H1 (cell line): ENCODE measurements at regions not wholly inside any gene's neighbourhood (a gene's known extent, or its start where the extent isn't known, plus 50 kb on each side); places are given as distances from the start of the nearest gene placed in this dataset.

Source experiments
- CTCF ChIA-PET: fragments of 300-600 bp; sonication (Branson Sonifier 250); formaldehyde crosslinking; loops from one replicate; lab custom pipeline; 2021; ENCODE audit not compliant: partially characterized antibody; lab: Charles Lee
- POLR2A ChIA-PET: fragments of 300-600 bp; sonication (Branson Sonifier 250); formaldehyde crosslinking; loops from one replicate; lab custom pipeline; 2021; ENCODE audit warnings: inconsistent platforms; ENCODE audit not compliant: partially characterized antibody; lab: Charles Lee
- DNase-seq, 2 experiments: peaks; one replicate each; pipeline versions ENCODE4 v3.0.0 to v3.0.0-alpha.2; 2010 to 2022; ENCODE audit warnings: low spot score in 2 of 2, low read depth in 1 of 2, mixed read lengths in 1 of 2
- FAIRE-seq: peaks from 2 replicates; lab custom pipeline; 2011; peaks lifted over from hg19 to GRCh38; lab: Jason Lieb, UNC
- H2AFZ ChIP-seq: 2 replicates; pipeline ENCODE4 v1.8.1; 2012; ENCODE audit warnings: low read length, inconsistent platforms
- H2AK5ac ChIP-seq: 2 replicates; pipeline ENCODE4 v1.6.1; 2013; ENCODE audit warnings: low read depth, low read length
- H2BK120ac ChIP-seq: replicated peaks from 2 replicates; pipeline ENCODE3; 2013; ENCODE audit warnings: low read depth, low read length, inconsistent platforms
- H2BK12ac ChIP-seq: 2 replicates; pipeline ENCODE4 v1.6.1; 2013; ENCODE audit warnings: low read depth, low read length
- H2BK15ac ChIP-seq: 2 replicates; pipeline ENCODE4 v1.6.1; 2013; ENCODE audit warnings: low read length
- H2BK20ac ChIP-seq: 2 replicates; pipeline ENCODE4 v1.6.1; 2013; ENCODE audit warnings: low read length
- H2BK5ac ChIP-seq: 2 replicates; pipeline ENCODE4 v1.6.1; 2013; ENCODE audit warnings: low read depth, low read length
- H3K14ac ChIP-seq: 2 replicates; pipeline ENCODE4 v1.6.1; 2013; ENCODE audit warnings: inconsistent platforms; ENCODE audit not compliant: insufficient read length
- H3K18ac ChIP-seq: 2 replicates; pipeline ENCODE4 v1.6.1; 2013; ENCODE audit warnings: low read length; ENCODE audit errors: extremely low read depth
- H3K23ac ChIP-seq: 2 replicates; pipeline ENCODE4 v1.6.1; 2013; ENCODE audit warnings: inconsistent platforms; ENCODE audit not compliant: insufficient read length
- H3K23me2 ChIP-seq: 2 replicates; pipeline ENCODE4 v1.6.1; 2013; ENCODE audit warnings: low read depth, low read length
- H3K27ac ChIP-seq: 2 replicates; pipeline ENCODE4 v1.6.1; 2011; ENCODE audit warnings: low read depth, low read length, inconsistent platforms
- H3K27me3 ChIP-seq, 4 experiments: replicated peaks in 1 of 4; 1 replicate in 1 of 4; 2 replicates in 3 of 4; pipeline versions ENCODE4 v1.6.1 to v1.8.1; 2011 to 2013; ENCODE audit warnings: low read length in 3 of 4, mild to moderate bottlenecking in 3 of 4, inconsistent platforms in 2 of 4, mixed read lengths in 2 of 4, moderate library complexity in 1 of 4; ENCODE audit not compliant: control insufficient read depth in 3 of 4, insufficient read depth in 3 of 4; ENCODE audit errors: extremely low read depth in 1 of 4
- H3K36me3 ChIP-seq, 4 experiments: 2 replicates each; pipeline versions ENCODE4 v1.6.1 to v1.8.1; 2011 to 2013; ENCODE audit warnings: mild to moderate bottlenecking in 4 of 4, low read length in 3 of 4, moderate library complexity in 2 of 4, control low read depth in 1 of 4, inconsistent platforms in 1 of 4; ENCODE audit not compliant: insufficient read depth in 4 of 4, control insufficient read depth in 2 of 4
- H3K4ac ChIP-seq: replicated peaks from 2 replicates; pipeline ENCODE3; 2013; ENCODE audit warnings: low read length, low read depth, mixed read lengths, inconsistent platforms; ENCODE audit not compliant: insufficient read length
- H3K4me1 ChIP-seq, 4 experiments: replicated peaks in 1 of 4; 1 replicate in 1 of 4; 2 replicates in 3 of 4; pipeline versions ENCODE4 v1.6.1 to v1.8.1; 2011 to 2013; ENCODE audit warnings: low read length in 3 of 4, inconsistent platforms in 2 of 4, mixed read lengths in 1 of 4; ENCODE audit not compliant: insufficient read depth in 4 of 4, control insufficient read depth in 3 of 4
- H3K4me2 ChIP-seq, 2 experiments: 2 replicates each; pipeline versions ENCODE4 v1.6.1 to v1.8.1; 2011 to 2013; ENCODE audit warnings: low read depth in 2 of 2, low read length in 2 of 2, control low read depth in 1 of 2, inconsistent platforms in 1 of 2, mild to moderate bottlenecking in 1 of 2; ENCODE audit not compliant: insufficient read depth in 1 of 2
- H3K4me3 ChIP-seq, 4 experiments: fragments of 200-600, 300-600 bp in 1 of 4; sonication (generic), shearing (Covaris generic), sonication (Bioruptor Twin) in 1 of 4; 2 replicates each; pipeline versions ENCODE4 v1.5.1 to v1.8.1; 2011 to 2016; ENCODE audit warnings: low read length in 4 of 4, low read depth in 3 of 4, control low read depth in 2 of 4, inconsistent platforms in 2 of 4, mild to moderate bottlenecking in 2 of 4, mixed read lengths in 1 of 4, moderate library complexity in 1 of 4; ENCODE audit not compliant: insufficient read depth in 2 of 4; ENCODE audit errors: extremely low read depth in 1 of 4
- H3K56ac ChIP-seq: replicated peaks from 2 replicates; pipeline ENCODE3; 2013; ENCODE audit warnings: low read depth, mild to moderate bottlenecking, mixed read lengths, low read length, inconsistent platforms; ENCODE audit not compliant: insufficient read length
- H3K79me1 ChIP-seq: 2 replicates; pipeline ENCODE4 v1.6.1; 2013; ENCODE audit warnings: low read depth, low read length, control low read depth
- H3K79me2 ChIP-seq, 2 experiments: 2 replicates each; pipeline versions ENCODE4 v1.6.1 to v1.8.1; 2012 to 2013; ENCODE audit warnings: low read length in 2 of 2, mild to moderate bottlenecking in 2 of 2, inconsistent platforms in 1 of 2; ENCODE audit not compliant: insufficient read depth in 2 of 2, control insufficient read depth in 1 of 2
- H3K9ac ChIP-seq, 4 experiments: replicated peaks in 1 of 4; 1 replicate in 1 of 4; 2 replicates in 3 of 4; pipeline versions ENCODE4 v1.6.1 to v1.8.1; 2011 to 2013; ENCODE audit warnings: low read depth in 3 of 4, low read length in 3 of 4, control low read depth in 2 of 4, mild to moderate bottlenecking in 2 of 4, moderate library complexity in 2 of 4, inconsistent platforms in 1 of 4; ENCODE audit errors: extremely low read depth in 1 of 4
- H3K9me3 ChIP-seq, 2 experiments: 2 replicates each; pipeline versions ENCODE4 v1.6.1 to v1.8.1; 2012 to 2013; ENCODE audit warnings: mild to moderate bottlenecking in 2 of 2, moderate library complexity in 2 of 2, control low read depth in 1 of 2, inconsistent platforms in 1 of 2, low read depth in 1 of 2, low read length in 1 of 2, mixed read lengths in 1 of 2; ENCODE audit not compliant: insufficient read depth in 2 of 2
- H4K20me1 ChIP-seq, 2 experiments: replicated peaks in 1 of 2; 2 replicates each; pipeline versions ENCODE3 to v1.8.1; 2011 to 2013; ENCODE audit warnings: inconsistent platforms in 2 of 2, low read length in 2 of 2, mild to moderate bottlenecking in 1 of 2; ENCODE audit not compliant: insufficient read depth in 2 of 2, control insufficient read depth in 1 of 2
- H4K5ac ChIP-seq: 2 replicates; pipeline ENCODE4 v1.6.1; 2013; ENCODE audit warnings: low read length, low read depth, mixed read lengths, inconsistent platforms; ENCODE audit not compliant: insufficient read length
- H4K8ac ChIP-seq: 2 replicates; pipeline ENCODE4 v1.8.0; 2013; ENCODE audit warnings: mild to moderate bottlenecking, moderate library complexity, low read length, inconsistent platforms; ENCODE audit not compliant: insufficient read depth; ENCODE audit errors: extremely low read depth
- H4K91ac ChIP-seq: replicated peaks from 2 replicates; pipeline ENCODE3; 2013; ENCODE audit warnings: low read length, mixed read lengths, inconsistent platforms; ENCODE audit not compliant: insufficient read length
- ASH2L ChIP-seq: fragments of 200-600, 300-600 bp; sonication (generic); IDR thresholded peaks from one replicate; pipeline ENCODE4 v1.7.1; 2017; ENCODE audit warnings: low read length
- ATF2 ChIP-seq: IDR thresholded peaks from 2 replicates; pipeline ENCODE4 v1.6.1; 2012; ENCODE audit warnings: low read length, inconsistent platforms
- BRCA1 ChIP-seq: IDR thresholded peaks from 2 replicates; pipeline ENCODE4 v1.6.1; 2012; ENCODE audit warnings: low read depth, low read length, improper control_type of control experiment
- E2F6 ChIP-seq: IDR thresholded peaks from 2 replicates; pipeline ENCODE4 v1.6.1; 2012; ENCODE audit warnings: inconsistent platforms
- EP300 ChIP-seq, 2 experiments: IDR thresholded peaks; 1 replicate in 1 of 2; 2 replicates in 1 of 2; pipeline ENCODE4 v1.6.1; 2011 to 2012; ENCODE audit warnings: low read depth in 2 of 2, low read length in 2 of 2, mild to moderate bottlenecking in 2 of 2, borderline replicate concordance in 1 of 2, inconsistent platforms in 1 of 2, moderate library complexity in 1 of 2
- FOSL1 ChIP-seq: IDR thresholded peaks from 2 replicates; pipeline ENCODE4 v1.6.1; 2011; ENCODE audit warnings: mild to moderate bottlenecking, low read depth, low read length, moderate library complexity; ENCODE audit not compliant: insufficient read depth
- JUN ChIP-seq: IDR thresholded peaks from 2 replicates; pipeline ENCODE4 v1.6.1; 2011; ENCODE audit warnings: low read depth, mild to moderate bottlenecking, improper control_type of control experiment, low read length
- RFX5 ChIP-seq: IDR thresholded peaks from 2 replicates; pipeline ENCODE4 v1.6.1; 2011; ENCODE audit warnings: low read depth, low read length, improper control_type of control experiment, borderline replicate concordance
- RNF2 ChIP-seq: fragments of 200-900, 300-1000 bp; sonication (generic); IDR thresholded peaks from 2 replicates; pipeline ENCODE4 v1.7.1; 2016; ENCODE audit warnings: borderline replicate concordance, low read depth, mild to moderate bottlenecking, antibody characterized with exemption, low read length; ENCODE audit not compliant: poor library complexity, severe bottlenecking; ENCODE audit errors: missing control alignments
- SIN3A ChIP-seq, 2 experiments: IDR thresholded peaks in 1 of 2; conservative IDR thresholded peaks in 1 of 2; 2 replicates each; pipeline ENCODE4 v1.6.1; 2011 to 2012; ENCODE audit warnings: low read length in 2 of 2, improper control_type of control experiment in 1 of 2, low read depth in 1 of 2, mild to moderate bottlenecking in 1 of 2
- SIRT6 ChIP-seq: IDR thresholded peaks from one replicate; pipeline ENCODE4 v1.7.1; 2012; ENCODE audit warnings: low read length, inconsistent platforms
- SP2 ChIP-seq: IDR thresholded peaks from 2 replicates; pipeline ENCODE4 v1.6.1; 2012; ENCODE audit warnings: mild to moderate bottlenecking, low read length, inconsistent platforms
- WGBS, 2 experiments: shearing (Covaris generic) in 1 of 2; methylation state at CpG; one replicate each; pipeline versions ENCODE4 v1.1.6 to v1.1.7; 2013 to 2015; ENCODE audit warnings: low lambda C conversion rate in 2 of 2, mixed read lengths in 2 of 2, inconsistent platforms in 1 of 2, low coverage in 1 of 2, missing lambda C conversion rate in 1 of 2; ENCODE audit not compliant: insufficient replicate concordance in 2 of 2, insufficient coverage in 1 of 2, insufficient read length in 1 of 2; ENCODE audit errors: extremely low coverage in 1 of 2, missing lambda C conversion rate in 1 of 2; 5-methylcytosine and 5-hydroxymethylcytosine counted together

GRCh38 chr4:126748736-126749135 is 884.0 kb upstream of the INTU start:
- ChIA-PET CTCF (interaction anchor here (1.7 kb wide), 1 partner anchor 166 kb away, joined by 3 read pairs; no protein-coding TSS in a partner anchor), POLR2A (no interaction called here)
- H2BK120ac ChIP-seq = no peak overlapping the region
- no peaks in the 10 kb centered on the region for H3K79me1 ChIP-seq
- H4K8ac ChIP-seq = no peak overlapping the region
- FAIRE-seq (no peak), DNase-seq (no peak)
- no peak overlapping the region for H3K4ac ChIP-seq
- H2BK5ac ChIP-seq = no peak overlapping the region
- 77% methylated on average over 3 of the region's 3 CpGs; no CpG with 5 or more reads in 1 of the 2 experiments for WGBS, 2 experiments
- no peak overlapping the region for H4K5ac ChIP-seq
- no peak overlapping the region for H2BK20ac ChIP-seq
- no peak overlapping the region for H3K4me3 ChIP-seq
- no peak overlapping the region for H3K14ac ChIP-seq
- no peaks in the 10 kb centered on the region for H3K36me3 ChIP-seq
- H3K9ac ChIP-seq = no peak overlapping the region
- no peaks in the 10 kb centered on the region for H3K4me1 ChIP-seq
- no peak overlapping the region for H2AFZ ChIP-seq
- H3K79me2 ChIP-seq = no peaks in the 10 kb centered on the region
- H4K20me1 ChIP-seq = no peaks in the 10 kb centered on the region
- no peak overlapping the region for H2BK15ac ChIP-seq
- no peak overlapping the region for H3K23ac ChIP-seq
- H2AK5ac ChIP-seq = no peak overlapping the region
- no peak overlapping the region for H3K4me2 ChIP-seq
- no peak overlapping the region for H4K91ac ChIP-seq
- H3K56ac ChIP-seq = no peak overlapping the region
- H3K9me3 ChIP-seq = no peaks in the 10 kb centered on the region
- no peaks in the 10 kb centered on the region for H3K27me3 ChIP-seq
- no peak overlapping the region for H2BK12ac ChIP-seq
- no peaks in the 10 kb centered on the region for H3K23me2 ChIP-seq
- no peak overlapping the region for H3K18ac ChIP-seq
- H3K27ac ChIP-seq = no peak overlapping the region
- TF ChIP-seq FOSL1 (no peak), SP2 (no peak), BRCA1 (no peak), RNF2 (no peak), E2F6 (no peak), EP300 (IDR thresholded peaks at IDR 0.05; ENCODE audit: borderline replicate concordance in 1 of 2, low read depth in 2 of 2, low read length in 2 of 2) (no peak), RFX5 (no peak), ATF2 (no peak), SIRT6 (no peak), JUN (no peak), ASH2L (no peak), SIN3A (conservative IDR thresholded peaks at IDR 0.05 in 1 of 2, IDR thresholded peaks at IDR 0.05 in 1 of 2; ENCODE audit: low read depth in 1 of 2, low read length in 2 of 2) (no peak)
